ENCODE measurements at regions not wholly inside any gene's neighbourhood (a gene's known extent, or its start where the extent isn't known, plus 50 kb on each side); places are given as distances from the start of the nearest gene placed in this dataset.

DNA sequence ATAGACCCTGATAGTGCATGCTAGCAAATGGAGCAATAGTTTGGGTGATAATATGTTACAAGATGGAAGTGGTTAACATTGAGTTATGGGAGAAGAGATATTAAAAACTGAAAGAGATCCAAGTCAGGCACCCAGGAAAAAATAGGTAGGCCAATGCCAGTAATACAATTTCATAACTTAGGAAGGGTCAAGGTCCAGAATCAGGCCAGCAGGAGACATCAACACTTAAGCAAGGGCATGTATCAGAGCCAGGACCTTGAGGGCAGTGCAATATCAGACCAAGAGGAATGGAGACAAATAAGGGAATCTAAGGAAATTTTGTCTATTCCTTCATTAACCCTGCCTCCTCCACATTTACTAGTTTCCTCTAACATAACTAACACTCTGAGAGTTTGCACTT lies 124.1 kb upstream of the NYAP2 start:
- no peaks in the 10 kb centered on the region for H3K36me3 ChIP-seq (ENCODE audit: control insufficient read depth in 2 of 2, extremely low read depth in 1 of 2, insufficient read depth in 2 of 2, low read length in 2 of 2)
- H3K27me3 ChIP-seq (ENCODE audit: control insufficient read depth, extremely low read depth, insufficient read depth, low read length), result peaks cover 4% of the 10 kb centered on the region
- dilution Hi-C loops (cut with MboI; ENCODE audit: extremely low pct_ligation_motif_present, low sequenced_read_pairs), result no loop called here
- H3K9ac ChIP-seq (ENCODE audit: control insufficient read depth, extremely low read depth, insufficient read depth, low read length), result no peak overlapping the region
- peaks cover 2% of the 10 kb centered on the region for H3K4me1 ChIP-seq (ENCODE audit: control insufficient read depth, extremely low read depth, insufficient read depth, low read length)
- no peak overlapping the region for H3K4me3 ChIP-seq (ENCODE audit: control insufficient read depth in 2 of 3, extremely low read depth in 1 of 3, insufficient read depth in 2 of 3, low read depth in 1 of 3, low read length in 3 of 3)
- FAIRE-seq, result no peak
- no peaks in the 10 kb centered on the region for H3K9me1 ChIP-seq (ENCODE audit: control insufficient read depth, extremely low read depth, insufficient read depth, low read length)
- no peaks in the 10 kb centered on the region for H3K79me2 ChIP-seq (ENCODE audit: control insufficient read depth, insufficient read depth, low read length)
- H4K20me1 ChIP-seq (ENCODE audit: control insufficient read depth, extremely low read depth, insufficient read depth, low read length), result no peaks in the 10 kb centered on the region
- DNase-seq (ENCODE audit: low read depth, low spot score), result no peak
- H3K9me3 ChIP-seq (ENCODE audit: control insufficient read depth, low read depth, low read length), result peaks cover 4% of the 10 kb centered on the region
- H3K4me2 ChIP-seq (ENCODE audit: control insufficient read depth, extremely low read depth, insufficient read depth, low read depth, low read length), result no peak overlapping the region
- TF ChIP-seq, protein P1, sequence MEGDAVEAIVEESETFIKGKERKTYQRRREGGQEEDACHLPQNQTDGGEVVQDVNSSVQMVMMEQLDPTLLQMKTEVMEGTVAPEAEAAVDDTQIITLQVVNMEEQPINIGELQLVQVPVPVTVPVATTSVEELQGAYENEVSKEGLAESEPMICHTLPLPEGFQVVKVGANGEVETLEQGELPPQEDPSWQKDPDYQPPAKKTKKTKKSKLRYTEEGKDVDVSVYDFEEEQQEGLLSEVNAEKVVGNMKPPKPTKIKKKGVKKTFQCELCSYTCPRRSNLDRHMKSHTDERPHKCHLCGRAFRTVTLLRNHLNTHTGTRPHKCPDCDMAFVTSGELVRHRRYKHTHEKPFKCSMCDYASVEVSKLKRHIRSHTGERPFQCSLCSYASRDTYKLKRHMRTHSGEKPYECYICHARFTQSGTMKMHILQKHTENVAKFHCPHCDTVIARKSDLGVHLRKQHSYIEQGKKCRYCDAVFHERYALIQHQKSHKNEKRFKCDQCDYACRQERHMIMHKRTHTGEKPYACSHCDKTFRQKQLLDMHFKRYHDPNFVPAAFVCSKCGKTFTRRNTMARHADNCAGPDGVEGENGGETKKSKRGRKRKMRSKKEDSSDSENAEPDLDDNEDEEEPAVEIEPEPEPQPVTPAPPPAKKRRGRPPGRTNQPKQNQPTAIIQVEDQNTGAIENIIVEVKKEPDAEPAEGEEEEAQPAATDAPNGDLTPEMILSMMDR (optimal IDR thresholded peaks at IDR 0.05 in 1 of 3, IDR thresholded peaks at IDR 0.05 in 1 of 3, conservative IDR thresholded peaks at IDR 0.05 in 1 of 3; ENCODE audit: extremely low read depth in 1 of 3, insufficient read depth in 2 of 3, low read length in 3 of 3), result no peak
- TF ChIP-seq EZH2 (IDR thresholded peaks at IDR 0.05; ENCODE audit: low read length), result no peak
- H3K27ac ChIP-seq (ENCODE audit: control insufficient read depth, insufficient read depth, low read length), result no peak overlapping the region
- H2AFZ ChIP-seq (ENCODE audit: control insufficient read depth, low read length), result no peak overlapping the region

DNA sequence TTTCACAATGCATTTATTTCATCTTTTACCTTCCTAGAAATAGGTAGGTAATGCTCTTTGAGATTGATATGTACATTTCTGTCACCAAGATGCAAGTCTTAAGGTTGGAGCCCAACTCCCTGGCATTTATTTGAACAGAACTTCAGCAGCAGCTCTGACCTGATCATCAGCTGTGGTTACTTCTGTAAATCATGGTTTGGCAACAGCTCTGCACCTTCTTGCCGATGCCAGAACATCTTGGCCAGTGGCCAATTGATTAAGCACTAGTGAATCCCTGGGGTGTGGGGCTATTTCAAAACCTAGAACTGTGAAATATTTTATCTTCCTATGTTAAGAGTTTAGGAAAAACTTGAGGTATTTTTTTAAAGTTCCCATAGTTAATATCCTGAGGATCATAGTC lies 124.8 kb upstream of the NYAP2 start:
- no peak overlapping the region for H3K4me2 ChIP-seq (ENCODE audit: control insufficient read depth, extremely low read depth, insufficient read depth, low read depth, low read length)
- H3K4me3 ChIP-seq (ENCODE audit: control insufficient read depth in 2 of 3, extremely low read depth in 1 of 3, insufficient read depth in 2 of 3, low read depth in 1 of 3, low read length in 3 of 3), result no peak overlapping the region
- peaks cover 4% of the 10 kb centered on the region for H3K27me3 ChIP-seq (ENCODE audit: control insufficient read depth, extremely low read depth, insufficient read depth, low read length)
- TF ChIP-seq, protein P1 (optimal IDR thresholded peaks at IDR 0.05 in 1 of 3, IDR thresholded peaks at IDR 0.05 in 1 of 3, conservative IDR thresholded peaks at IDR 0.05 in 1 of 3; ENCODE audit: extremely low read depth in 1 of 3, insufficient read depth in 2 of 3, low read length in 3 of 3), result no peak
- TF ChIP-seq EZH2 (IDR thresholded peaks at IDR 0.05; ENCODE audit: low read length), result no peak
- no peak overlapping the region for H3K9ac ChIP-seq (ENCODE audit: control insufficient read depth, extremely low read depth, insufficient read depth, low read length)
- H4K20me1 ChIP-seq (ENCODE audit: control insufficient read depth, extremely low read depth, insufficient read depth, low read length), result no peaks in the 10 kb centered on the region
- no peak overlapping the region for H2AFZ ChIP-seq (ENCODE audit: control insufficient read depth, low read length)
- peaks cover 4% of the 10 kb centered on the region for H3K9me3 ChIP-seq (ENCODE audit: control insufficient read depth, low read depth, low read length)
- FAIRE-seq, result no peak
- H3K9me1 ChIP-seq (ENCODE audit: control insufficient read depth, extremely low read depth, insufficient read depth, low read length), result no peaks in the 10 kb centered on the region
- H3K79me2 ChIP-seq (ENCODE audit: control insufficient read depth, insufficient read depth, low read length), result no peaks in the 10 kb centered on the region
- dilution Hi-C loops (cut with MboI; ENCODE audit: extremely low pct_ligation_motif_present, low sequenced_read_pairs), result no loop called here
- H3K4me1 ChIP-seq (ENCODE audit: control insufficient read depth, extremely low read depth, insufficient read depth, low read length), result peaks cover 2% of the 10 kb centered on the region
- no peak for DNase-seq (ENCODE audit: low read depth, low spot score)
- H3K36me3 ChIP-seq (ENCODE audit: control insufficient read depth in 2 of 2, extremely low read depth in 1 of 2, insufficient read depth in 2 of 2, low read length in 2 of 2), result no peaks in the 10 kb centered on the region
- no peak overlapping the region for H3K27ac ChIP-seq (ENCODE audit: control insufficient read depth, insufficient read depth, low read length)

All from keratinocyte (primary cell).